Neuron (in vitro differentiated cells): ENCODE measurements at regions not wholly inside any gene's neighbourhood (a gene's known extent, or its start where the extent isn't known, plus 50 kb on each side); places are given as distances from the start of the nearest gene placed in this dataset.

Experiments used
- H2AFZ ChIP-seq: one replicate; pipeline ENCODE4 v1.6.1; 2013; ENCODE audit warnings: low read depth, mild to moderate bottlenecking, inconsistent platforms, low read length, moderate library complexity
- H3K27me3 ChIP-seq: one replicate; pipeline ENCODE4 v1.6.1; 2013; ENCODE audit warnings: low read length; ENCODE audit not compliant: insufficient read depth
- H3K36me3 ChIP-seq: one replicate; pipeline ENCODE4 v1.6.1; 2013; ENCODE audit warnings: low read length; ENCODE audit not compliant: insufficient read depth
- H3K4me1 ChIP-seq: one replicate; pipeline ENCODE4 v1.6.1; 2013; ENCODE audit warnings: low read length; ENCODE audit not compliant: insufficient read depth
- H3K4me3 ChIP-seq: 2 replicates; pipeline ENCODE4 v1.5.1; 2013; ENCODE audit warnings: mild to moderate bottlenecking, low read length, moderate library complexity
- H3K9me3 ChIP-seq: one replicate; pipeline ENCODE4 v1.6.1; 2013; ENCODE audit warnings: low read length

DNA sequence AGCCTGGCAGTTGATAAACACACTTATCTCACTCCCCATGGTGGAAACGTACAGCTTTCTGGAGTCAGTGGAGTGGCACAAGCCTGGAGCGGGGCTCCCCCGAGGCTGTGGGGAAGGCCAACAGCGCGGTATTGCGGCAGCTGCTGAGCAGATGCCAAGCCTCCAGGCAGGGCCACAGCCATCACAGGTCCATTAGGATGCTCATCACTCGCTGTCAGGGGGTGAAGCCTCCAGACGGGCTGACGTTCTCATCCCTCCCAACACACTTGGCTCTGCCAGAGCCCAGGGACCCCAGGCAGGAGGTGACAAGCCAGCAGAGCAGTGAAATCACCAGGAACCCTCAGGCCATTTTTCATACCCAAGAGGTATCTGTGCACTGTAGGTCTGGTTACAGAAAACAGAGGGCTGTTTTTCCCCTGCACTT, 529.2 kb upstream of the KLHL29 start:
- no peaks in the 10 kb centered on the region for H3K27me3 ChIP-seq
- no peaks in the 10 kb centered on the region for H3K4me1 ChIP-seq
- no peak overlapping the region for H2AFZ ChIP-seq
- no peaks in the 10 kb centered on the region for H3K36me3 ChIP-seq
- H3K4me3 ChIP-seq, result no peak overlapping the region
- H3K9me3 ChIP-seq, result no peaks in the 10 kb centered on the region

DNA sequence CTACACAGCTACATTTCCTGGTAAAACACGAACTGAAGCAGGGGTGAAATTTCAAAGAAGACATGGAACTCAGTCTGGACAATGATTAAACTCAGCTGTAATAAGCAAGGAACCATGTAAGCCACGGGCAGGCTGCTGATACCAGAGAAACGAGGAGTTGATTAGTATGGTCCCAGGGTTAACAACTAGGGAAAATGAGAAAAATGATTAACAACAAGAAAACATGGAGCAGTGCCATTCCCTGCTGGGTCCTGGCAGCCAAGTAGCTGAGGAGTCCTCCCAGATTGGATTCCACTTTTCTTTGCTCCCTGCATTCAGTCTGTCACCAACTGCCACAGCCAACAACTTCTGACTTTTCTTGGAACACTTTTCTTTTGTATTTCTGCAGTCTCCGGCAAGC, 517.0 kb upstream of the KLHL29 start:
- Histone ChIP-seq H3K9me3 (no peaks in the 10 kb centered on the region), H3K4me3 (no peak overlapping the region), H2AFZ (no peak overlapping the region), H3K4me1 (no peaks in the 10 kb centered on the region), H3K27me3 (no peaks in the 10 kb centered on the region), H3K36me3 (no peaks in the 10 kb centered on the region)

DNA sequence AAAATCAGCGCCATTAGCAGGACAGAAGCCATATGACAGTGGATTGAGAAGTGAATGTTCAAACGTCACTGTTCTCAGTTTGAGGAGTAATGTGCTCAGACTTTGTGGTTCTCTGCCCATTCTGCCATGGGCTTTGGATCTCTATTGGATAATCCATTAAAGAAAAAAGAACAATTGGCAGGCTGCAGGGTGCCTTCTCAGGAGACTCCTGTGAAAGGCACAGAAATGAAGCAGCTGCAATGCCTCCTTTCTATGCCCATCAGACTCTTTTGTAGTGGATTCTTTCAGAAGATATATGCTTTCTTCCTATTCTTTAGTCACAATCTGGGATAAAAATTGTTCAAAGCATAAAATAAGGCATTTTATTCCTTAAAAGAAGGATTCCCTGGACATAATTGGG, 506.9 kb upstream of the KLHL29 start:
- Histone ChIP-seq H3K4me1 (no peaks in the 10 kb centered on the region), H3K9me3 (no peaks in the 10 kb centered on the region), H2AFZ (no peak overlapping the region), H3K27me3 (no peaks in the 10 kb centered on the region), H3K36me3 (no peaks in the 10 kb centered on the region), H3K4me3 (no peak overlapping the region)

DNA sequence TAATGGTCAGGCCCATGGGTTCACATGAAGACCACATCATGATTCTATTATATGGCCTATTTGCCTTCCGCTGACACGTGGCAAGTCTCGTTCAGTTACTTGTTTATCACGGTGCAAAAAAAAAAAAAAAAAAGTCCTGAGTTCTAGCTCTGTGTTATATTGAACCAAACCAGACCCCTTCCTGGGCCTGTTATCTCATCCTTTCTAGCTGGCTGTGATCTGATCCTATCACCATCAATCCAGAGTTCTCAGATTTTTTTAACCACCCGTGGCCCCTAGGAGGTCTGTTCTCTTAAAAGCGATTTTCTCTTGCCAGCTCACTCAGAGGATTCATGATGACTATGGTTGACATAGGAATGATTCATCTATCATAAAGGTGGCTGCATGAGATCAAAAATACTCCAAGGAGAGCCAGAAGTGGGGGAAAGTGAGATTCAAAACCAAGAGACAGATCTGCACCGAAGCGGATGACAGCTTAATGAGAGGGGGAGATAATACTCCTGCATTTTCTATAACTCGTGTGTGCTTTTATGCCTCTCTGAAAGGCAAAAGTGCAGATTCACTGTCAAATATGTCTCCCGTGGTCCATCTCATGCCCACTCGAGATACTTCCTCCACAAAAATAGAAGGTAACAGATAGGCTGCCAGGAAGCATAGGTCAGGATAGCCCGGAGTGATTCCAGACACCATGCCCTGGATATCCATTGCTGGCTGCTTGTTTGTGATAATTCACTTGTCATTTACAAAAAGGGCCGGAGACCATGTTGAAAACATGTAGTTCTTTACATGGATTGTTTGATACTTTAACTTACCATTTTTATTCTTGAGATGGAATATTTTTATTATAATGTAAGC, 505.7 kb upstream of the KLHL29 start:
- Histone ChIP-seq H3K4me3 (no peak overlapping the region), H3K36me3 (no peaks in the 10 kb centered on the region), H3K9me3 (no peaks in the 10 kb centered on the region), H3K27me3 (no peaks in the 10 kb centered on the region), H2AFZ (no peak overlapping the region), H3K4me1 (no peaks in the 10 kb centered on the region)

DNA sequence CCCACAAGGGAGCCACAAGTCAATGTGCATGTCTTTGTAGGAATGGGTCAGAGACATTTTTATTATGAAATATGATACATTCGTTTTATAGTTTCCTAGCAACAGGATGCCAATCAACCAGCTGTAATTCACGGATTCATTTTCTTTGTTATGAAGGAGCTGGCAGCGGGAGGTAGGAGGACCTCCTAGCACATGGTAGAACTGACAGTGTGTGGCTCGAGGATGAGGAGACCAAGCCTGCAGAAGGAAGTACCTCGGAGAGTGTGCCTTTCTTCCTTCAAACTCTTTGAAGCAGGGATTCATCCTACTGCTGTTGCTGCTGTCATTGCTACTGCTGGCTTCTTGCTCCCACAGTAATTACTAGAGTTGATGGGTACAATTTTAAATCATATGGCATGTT, 504.8 kb upstream of the KLHL29 start:
- Histone ChIP-seq H3K36me3 (no peaks in the 10 kb centered on the region), H2AFZ (no peak overlapping the region), H3K27me3 (no peaks in the 10 kb centered on the region), H3K4me1 (no peaks in the 10 kb centered on the region), H3K9me3 (no peaks in the 10 kb centered on the region), H3K4me3 (no peak overlapping the region)

DNA sequence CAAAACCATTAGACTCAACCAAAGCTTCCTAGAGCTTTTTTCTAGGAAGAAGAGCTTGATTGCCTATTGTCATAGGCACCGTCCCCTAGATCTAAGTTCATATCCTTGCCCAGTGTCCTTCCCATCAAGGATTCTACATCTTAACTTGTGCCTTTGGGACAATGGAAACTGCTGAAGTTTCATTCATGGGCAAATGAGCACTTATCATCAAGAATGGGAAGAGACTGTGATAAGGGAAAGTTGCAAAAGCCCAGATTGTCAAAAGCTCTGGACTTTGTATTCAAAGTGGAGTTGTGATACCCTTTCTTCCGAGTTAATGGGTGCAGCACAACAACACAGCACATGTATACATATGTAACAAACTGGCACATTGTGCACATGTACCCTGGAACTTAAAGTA, 503.0 kb upstream of the KLHL29 start:
- no peaks in the 10 kb centered on the region for H3K4me1 ChIP-seq
- H3K36me3 ChIP-seq, result no peaks in the 10 kb centered on the region
- H2AFZ ChIP-seq, result no peak overlapping the region
- no peak overlapping the region for H3K4me3 ChIP-seq
- H3K27me3 ChIP-seq, result no peaks in the 10 kb centered on the region
- no peaks in the 10 kb centered on the region for H3K9me3 ChIP-seq

DNA sequence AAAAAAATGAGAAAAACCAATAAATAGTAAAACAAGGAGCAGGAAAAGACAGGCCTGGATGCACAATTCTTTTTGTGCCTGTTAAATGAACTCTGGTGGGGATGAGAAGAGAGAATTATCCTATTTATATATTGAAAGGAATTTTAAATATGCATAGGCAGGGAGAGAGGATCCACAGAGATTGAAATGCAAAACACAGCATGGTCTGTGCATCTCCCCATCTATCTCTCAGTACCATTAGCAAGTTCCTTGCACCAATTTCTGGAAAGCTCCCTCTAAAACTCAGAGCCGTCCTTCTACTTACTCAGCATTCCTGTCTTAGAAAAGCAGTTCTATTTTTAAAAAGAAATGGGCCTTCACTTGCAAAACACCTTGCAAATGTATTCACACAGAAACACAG, 502.3 kb upstream of the KLHL29 start:
- no peaks in the 10 kb centered on the region for H3K9me3 ChIP-seq
- no peak overlapping the region for H3K4me3 ChIP-seq
- no peaks in the 10 kb centered on the region for H3K36me3 ChIP-seq
- H3K4me1 ChIP-seq, result no peaks in the 10 kb centered on the region
- no peak overlapping the region for H2AFZ ChIP-seq
- no peaks in the 10 kb centered on the region for H3K27me3 ChIP-seq

DNA sequence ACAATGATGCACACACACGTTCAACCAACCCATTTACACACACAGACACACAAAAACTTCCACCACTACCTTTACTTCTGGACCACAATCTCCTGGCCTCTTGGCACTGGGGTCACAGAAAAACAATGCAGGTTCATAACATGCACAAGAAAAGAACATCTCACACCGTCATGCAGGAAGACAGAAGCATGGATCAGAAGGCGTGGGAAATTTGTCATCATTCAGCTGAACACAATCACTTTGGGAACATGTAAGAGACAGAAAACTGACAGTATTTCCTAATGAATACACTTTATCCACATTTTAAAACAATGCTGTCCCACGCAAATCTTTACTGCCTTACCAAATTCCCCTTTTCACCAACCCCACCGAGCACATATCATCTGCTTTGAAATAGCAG, 501.9 kb upstream of the KLHL29 start:
- H3K4me3 ChIP-seq, result no peak overlapping the region
- H3K9me3 ChIP-seq, result no peaks in the 10 kb centered on the region
- no peaks in the 10 kb centered on the region for H3K27me3 ChIP-seq
- H3K4me1 ChIP-seq, result no peaks in the 10 kb centered on the region
- no peaks in the 10 kb centered on the region for H3K36me3 ChIP-seq
- no peak overlapping the region for H2AFZ ChIP-seq

DNA sequence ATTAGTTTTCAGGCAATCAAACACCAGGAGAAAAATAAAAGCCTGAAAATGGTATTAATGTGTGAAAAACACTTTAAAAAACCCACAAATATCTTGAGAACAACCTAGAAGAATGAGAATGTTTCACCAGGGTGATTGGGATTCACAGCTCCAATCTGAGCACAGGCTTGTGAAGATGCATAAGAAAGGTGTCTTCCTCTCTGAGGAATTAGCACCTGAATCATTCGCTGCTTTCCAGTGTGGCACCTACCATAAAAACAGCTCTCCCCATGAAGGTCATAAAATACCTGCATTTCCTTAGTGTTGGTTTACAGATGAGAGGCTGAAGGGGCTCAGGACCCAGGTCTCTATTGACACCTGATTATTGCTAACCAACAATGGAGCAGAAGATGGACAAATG, 499.7 kb upstream of the KLHL29 start:
- Histone ChIP-seq H3K36me3 (no peaks in the 10 kb centered on the region), H3K9me3 (no peaks in the 10 kb centered on the region), H3K27me3 (no peaks in the 10 kb centered on the region), H2AFZ (no peak overlapping the region), H3K4me3 (no peak overlapping the region), H3K4me1 (no peaks in the 10 kb centered on the region)

DNA sequence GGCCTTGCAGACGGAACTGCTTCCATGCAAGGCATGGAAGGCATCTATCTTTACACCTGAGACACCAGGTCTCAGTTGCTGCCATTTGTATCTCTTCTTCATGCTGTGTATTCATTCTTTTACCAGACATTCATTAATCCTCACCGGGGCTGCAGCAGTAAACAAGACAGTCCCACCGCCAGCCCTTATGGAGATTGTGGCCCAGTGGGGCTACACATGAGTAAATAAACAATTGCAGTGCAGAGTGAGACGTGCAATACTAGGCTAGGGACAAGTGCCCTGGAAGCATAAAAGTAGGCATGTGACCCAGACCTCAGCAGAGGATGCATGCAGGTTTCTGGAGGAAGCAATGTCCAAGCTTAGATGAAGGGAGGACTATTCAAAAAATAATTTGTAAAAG, 497.6 kb upstream of the KLHL29 start:
- Histone ChIP-seq H3K4me1 (no peaks in the 10 kb centered on the region), H2AFZ (no peak overlapping the region), H3K4me3 (no peak overlapping the region), H3K36me3 (no peaks in the 10 kb centered on the region), H3K27me3 (no peaks in the 10 kb centered on the region), H3K9me3 (no peaks in the 10 kb centered on the region)

DNA sequence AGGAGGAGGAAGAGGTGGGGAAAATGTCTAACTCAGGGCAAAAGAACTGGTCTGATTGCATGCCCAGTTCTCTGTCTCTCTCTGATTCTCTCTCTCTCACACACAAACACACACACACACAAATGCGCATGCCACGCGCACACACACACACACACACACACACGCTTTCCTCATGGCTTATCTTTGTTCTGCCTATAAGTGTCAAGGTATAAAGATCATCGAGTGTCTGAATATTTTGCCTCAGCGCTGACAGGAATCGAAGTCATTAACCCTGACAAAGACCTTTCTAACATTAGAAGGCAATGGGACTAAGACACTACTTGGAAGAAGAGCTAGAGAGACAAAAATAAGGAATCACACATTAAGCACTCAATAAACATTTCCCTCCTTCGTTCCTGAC, 497.1 kb upstream of the KLHL29 start:
- no peaks in the 10 kb centered on the region for H3K9me3 ChIP-seq
- no peaks in the 10 kb centered on the region for H3K27me3 ChIP-seq
- H3K4me1 ChIP-seq, result no peaks in the 10 kb centered on the region
- H3K36me3 ChIP-seq, result no peaks in the 10 kb centered on the region
- H3K4me3 ChIP-seq, result no peak overlapping the region
- no peak overlapping the region for H2AFZ ChIP-seq

DNA sequence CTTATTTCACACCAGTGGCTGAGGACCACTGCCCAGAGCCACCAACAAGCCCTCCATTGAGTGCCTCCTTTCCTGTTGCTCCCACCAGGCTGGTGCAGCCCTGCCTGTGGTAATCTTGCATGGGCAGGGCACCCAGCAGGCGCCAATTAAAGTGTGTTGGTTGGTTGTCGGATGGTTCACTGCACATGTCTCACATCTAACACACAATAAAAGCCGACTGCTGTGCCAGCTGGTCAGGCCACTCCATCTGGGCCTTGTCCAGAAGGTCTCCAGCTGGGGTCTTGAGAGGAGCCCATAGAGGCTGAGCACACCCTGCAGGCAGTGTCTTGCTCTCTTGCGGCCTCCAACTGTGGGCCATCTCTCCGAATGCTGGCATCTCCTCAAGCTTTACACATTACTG, 494.8 kb upstream of the KLHL29 start:
- H3K4me3 ChIP-seq, result no peak overlapping the region
- no peaks in the 10 kb centered on the region for H3K9me3 ChIP-seq
- no peak overlapping the region for H2AFZ ChIP-seq
- no peaks in the 10 kb centered on the region for H3K36me3 ChIP-seq
- H3K4me1 ChIP-seq, result no peaks in the 10 kb centered on the region
- H3K27me3 ChIP-seq, result no peaks in the 10 kb centered on the region

DNA sequence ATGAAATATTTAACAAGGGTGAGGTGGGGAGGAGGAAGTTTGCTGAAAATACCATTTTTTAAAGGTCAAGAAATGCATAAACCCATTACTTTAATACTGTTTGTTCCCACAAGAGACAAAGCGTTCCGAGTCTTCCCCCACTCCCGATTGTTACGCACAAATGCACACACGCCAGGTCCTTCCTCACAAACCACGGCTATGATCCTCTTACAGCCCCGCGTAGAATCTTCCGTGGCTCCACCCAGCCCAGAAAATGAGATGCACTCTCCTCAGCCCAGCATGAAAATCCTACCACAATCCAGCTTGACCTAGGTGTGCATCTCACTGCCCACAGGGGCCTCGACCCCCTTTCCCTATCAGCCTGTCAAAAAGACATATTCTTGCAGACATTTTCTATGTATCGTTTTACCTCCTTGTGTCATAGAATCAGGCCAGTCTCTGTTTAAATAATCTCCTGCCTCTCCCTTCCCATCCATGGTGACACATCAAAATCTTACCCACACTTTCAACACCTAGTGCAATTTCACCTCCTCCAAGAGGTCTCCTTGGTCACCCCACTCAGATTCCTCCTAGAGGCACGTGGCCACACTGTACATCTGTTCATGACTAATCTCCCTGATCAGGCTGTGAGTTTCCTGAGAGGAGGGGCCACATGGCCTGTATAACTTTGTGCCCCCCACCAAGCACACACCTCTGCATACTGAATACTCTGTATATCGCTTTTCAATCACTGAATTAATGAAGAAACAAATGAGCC, 491.0 kb upstream of the KLHL29 start:
- H2AFZ ChIP-seq, result no peak overlapping the region
- no peaks in the 10 kb centered on the region for H3K27me3 ChIP-seq
- H3K4me1 ChIP-seq, result no peaks in the 10 kb centered on the region
- H3K4me3 ChIP-seq, result no peak overlapping the region
- H3K36me3 ChIP-seq, result no peaks in the 10 kb centered on the region
- no peaks in the 10 kb centered on the region for H3K9me3 ChIP-seq
